Smooth muscle cell (in vitro differentiated cells): ENCODE measurements at regions not wholly inside any gene's neighbourhood (a gene's known extent, or its start where the extent isn't known, plus 50 kb on each side); places are given as distances from the start of the nearest gene placed in this dataset.

Experiments used
- DNase-seq: peaks from one replicate; lab custom pipeline; 2025; ENCODE audit not compliant: unreplicated experiment; lab: John Stamatoyannopoulos, UW
- H2AFZ ChIP-seq: fragments of 200-600 bp; sonication (generic); 2 replicates; pipeline ENCODE4 v1.6.0; 2016; ENCODE audit warnings: antibody characterized with exemption, low read depth, mild to moderate bottlenecking
- H3F3A ChIP-seq: fragments of 200-600 bp; sonication (generic); 2 replicates; pipeline ENCODE4 v1.6.0; 2017; ENCODE audit warnings: antibody characterized with exemption, low read depth
- H3K27ac ChIP-seq: fragments of 200-600 bp; sonication (generic); 2 replicates; pipeline ENCODE4 v1.5.1; 2016; ENCODE audit warnings: low read depth, mild to moderate bottlenecking
- H3K27me3 ChIP-seq: fragments of 200-600 bp; sonication (generic); 2 replicates; pipeline ENCODE4 v1.6.1; 2016; ENCODE audit warnings: low read depth, mild to moderate bottlenecking
- H3K36me3 ChIP-seq: fragments of 200-600 bp; sonication (generic); 2 replicates; pipeline ENCODE4 v1.5.1; 2016; ENCODE audit warnings: low read depth
- H3K4me1 ChIP-seq: fragments of 200-600 bp; sonication (generic); 2 replicates; pipeline ENCODE4 v1.5.1; 2016; ENCODE audit warnings: low read depth
- H3K4me2 ChIP-seq: fragments of 200-600 bp; sonication (generic); 2 replicates; pipeline ENCODE4 v1.6.0; 2016; ENCODE audit warnings: mild to moderate bottlenecking
- H3K4me3 ChIP-seq: fragments of 200-600 bp; sonication (generic); 2 replicates; pipeline ENCODE4 v1.5.1; 2016; ENCODE audit warnings: mild to moderate bottlenecking
- H3K79me2 ChIP-seq: fragments of 200-600 bp; sonication (generic); 2 replicates; pipeline ENCODE4 v1.6.0; 2016; ENCODE audit warnings: low read depth, mild to moderate bottlenecking
- H3K9ac ChIP-seq: fragments of 200-600 bp; sonication (generic); 2 replicates; pipeline ENCODE4 v1.6.0; 2016; ENCODE audit warnings: low read depth
- H3K9me3 ChIP-seq: fragments of 200-600 bp; sonication (generic); replicated peaks from 2 replicates; pipeline ENCODE4 v1.5.1; 2016; ENCODE audit warnings: low read depth
- H4K20me1 ChIP-seq: fragments of 200-600 bp; sonication (generic); 2 replicates; pipeline ENCODE4 v1.6.0; 2016; ENCODE audit warnings: low read depth
- WGBS: methylation state at CpG from one replicate; pipeline ENCODE4 v1.1.7; 2016; ENCODE audit warnings: low lambda C conversion rate; 5-methylcytosine and 5-hydroxymethylcytosine counted together
- TF ChIP-seq, protein P1 (sequence below): fragments of 200-600 bp; sonication (generic); IDR thresholded peaks from 2 replicates; pipeline ENCODE4 v1.5.1; 2017; ENCODE audit warnings: borderline replicate concordance, mild to moderate bottlenecking, antibody characterized with exemption; ENCODE audit not compliant: insufficient read depth, poor library complexity, severe bottlenecking

DNA sequence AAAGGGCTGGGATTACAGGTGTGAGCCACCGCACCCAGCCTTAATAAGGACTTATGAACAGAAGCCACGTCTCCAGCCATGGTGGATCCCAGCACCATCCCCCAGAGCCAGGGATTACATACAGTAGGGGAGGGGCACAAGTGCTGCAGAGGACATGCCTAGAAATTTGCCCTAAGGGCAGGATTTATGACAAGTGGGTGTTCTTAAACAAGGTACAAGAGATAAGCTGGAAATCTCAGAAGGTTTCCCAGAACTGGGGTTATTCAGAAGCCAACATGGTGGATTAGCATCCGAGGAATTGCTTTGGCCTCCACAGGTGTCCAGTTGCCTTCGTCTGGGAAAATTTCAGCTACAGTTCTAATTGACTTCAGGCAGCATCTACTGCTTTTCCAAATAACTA lies 114.4 kb upstream of the EGLN3 start:
- Histone ChIP-seq H3K9me3 (no peaks in the 10 kb centered on the region), H3K36me3 (no peaks in the 10 kb centered on the region), H3K79me2 (no peaks in the 10 kb centered on the region), H4K20me1 (no peaks in the 10 kb centered on the region), H3K27me3 (no peaks in the 10 kb centered on the region), H3K27ac (no peak overlapping the region), H3F3A (no peaks in the 10 kb centered on the region), H3K4me2 (no peak overlapping the region), H2AFZ (no peak overlapping the region), H3K4me1 (peaks cover 18% of the 10 kb centered on the region), H3K4me3 (no peak overlapping the region), H3K9ac (no peak overlapping the region)
- 79% methylated on average over 4 of the region's 4 CpGs for WGBS
- TF ChIP-seq, protein P1, sequence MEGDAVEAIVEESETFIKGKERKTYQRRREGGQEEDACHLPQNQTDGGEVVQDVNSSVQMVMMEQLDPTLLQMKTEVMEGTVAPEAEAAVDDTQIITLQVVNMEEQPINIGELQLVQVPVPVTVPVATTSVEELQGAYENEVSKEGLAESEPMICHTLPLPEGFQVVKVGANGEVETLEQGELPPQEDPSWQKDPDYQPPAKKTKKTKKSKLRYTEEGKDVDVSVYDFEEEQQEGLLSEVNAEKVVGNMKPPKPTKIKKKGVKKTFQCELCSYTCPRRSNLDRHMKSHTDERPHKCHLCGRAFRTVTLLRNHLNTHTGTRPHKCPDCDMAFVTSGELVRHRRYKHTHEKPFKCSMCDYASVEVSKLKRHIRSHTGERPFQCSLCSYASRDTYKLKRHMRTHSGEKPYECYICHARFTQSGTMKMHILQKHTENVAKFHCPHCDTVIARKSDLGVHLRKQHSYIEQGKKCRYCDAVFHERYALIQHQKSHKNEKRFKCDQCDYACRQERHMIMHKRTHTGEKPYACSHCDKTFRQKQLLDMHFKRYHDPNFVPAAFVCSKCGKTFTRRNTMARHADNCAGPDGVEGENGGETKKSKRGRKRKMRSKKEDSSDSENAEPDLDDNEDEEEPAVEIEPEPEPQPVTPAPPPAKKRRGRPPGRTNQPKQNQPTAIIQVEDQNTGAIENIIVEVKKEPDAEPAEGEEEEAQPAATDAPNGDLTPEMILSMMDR: no peak
- DNase-seq: no peak

DNA sequence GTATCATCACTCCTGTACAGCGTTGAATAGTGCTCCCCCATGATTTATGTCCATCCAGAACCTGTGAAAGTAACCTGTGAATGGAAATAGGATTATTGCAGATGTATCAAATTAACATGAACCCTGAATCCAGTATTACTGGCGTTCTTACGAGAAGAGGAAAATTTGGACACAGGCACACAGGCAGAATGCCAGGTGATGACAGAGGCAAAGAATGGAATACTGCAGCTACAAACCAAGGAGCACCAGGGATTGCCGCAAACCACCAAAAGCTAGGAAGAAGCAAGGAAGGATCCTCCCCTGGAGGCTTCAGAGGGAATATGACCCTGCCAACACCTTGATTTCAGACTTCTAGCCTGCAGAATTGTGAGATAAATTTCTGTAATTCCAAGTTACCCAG lies 113.5 kb upstream of the EGLN3 start:
- no peak for DNase-seq
- no peak overlapping the region for H2AFZ ChIP-seq
- H4K20me1 ChIP-seq: no peaks in the 10 kb centered on the region
- H3K4me1 ChIP-seq: peaks cover 23% of the 10 kb centered on the region
- no peak overlapping the region for H3K4me2 ChIP-seq
- no peaks in the 10 kb centered on the region for H3K79me2 ChIP-seq
- H3K27me3 ChIP-seq: no peaks in the 10 kb centered on the region
- 84% methylated on average over 4 of the region's 4 CpGs for WGBS
- H3K9me3 ChIP-seq: no peaks in the 10 kb centered on the region
- H3K27ac ChIP-seq: no peak overlapping the region
- TF ChIP-seq, protein P1: no peak
- no peak overlapping the region for H3K4me3 ChIP-seq
- H3K9ac ChIP-seq: no peak overlapping the region
- H3F3A ChIP-seq: no peaks in the 10 kb centered on the region
- no peaks in the 10 kb centered on the region for H3K36me3 ChIP-seq

DNA sequence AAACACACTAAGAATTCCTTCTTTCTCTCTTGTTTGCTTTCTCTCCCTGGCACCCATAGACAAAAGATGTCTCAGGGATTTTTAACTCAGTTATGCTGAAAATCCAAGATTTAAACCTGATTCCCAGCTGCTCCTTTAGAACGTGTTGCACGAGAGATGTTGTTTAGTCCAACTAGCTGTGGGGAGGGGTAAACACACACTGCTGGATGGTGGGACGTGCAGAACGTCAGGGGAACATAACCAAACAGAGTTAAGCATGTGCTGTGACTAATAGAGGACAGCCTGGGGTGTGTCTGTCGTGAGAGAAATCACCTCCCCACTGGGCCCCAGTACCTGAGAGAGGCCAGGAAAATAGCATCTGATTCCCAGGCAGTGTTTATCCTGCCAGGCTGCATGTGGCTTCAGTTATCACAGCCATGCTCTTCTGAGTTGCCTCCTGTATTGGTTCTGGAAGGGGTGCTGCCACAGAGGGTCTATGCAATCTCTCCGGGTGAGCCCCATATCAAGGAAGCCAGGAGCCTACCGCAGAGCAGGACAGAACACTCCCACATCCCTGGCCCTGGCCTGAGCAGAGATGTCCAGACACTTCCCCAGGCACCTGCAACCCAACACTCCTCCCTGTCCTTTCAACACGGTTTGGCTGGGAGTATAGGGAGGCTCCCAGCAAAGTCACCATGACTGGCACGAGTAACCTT lies 112.7 kb upstream of the EGLN3 start:
- no peak for DNase-seq
- Histone ChIP-seq H3K4me2 (peak overlapping the region; percentile 37), H2AFZ (peak overlapping the region; percentile 20), H3K79me2 (no peaks in the 10 kb centered on the region), H3K27ac (peak overlapping the region; percentile 61), H3K27me3 (no peaks in the 10 kb centered on the region), H3K9ac (no peak overlapping the region), H4K20me1 (no peaks in the 10 kb centered on the region), H3K4me3 (no peak overlapping the region), H3F3A (no peaks in the 10 kb centered on the region), H3K9me3 (no peaks in the 10 kb centered on the region), H3K36me3 (no peaks in the 10 kb centered on the region), H3K4me1 (peaks cover 30% of the 10 kb centered on the region)
- 65% methylated on average over 9 of the region's 9 CpGs for WGBS
- TF ChIP-seq, protein P1: no peak

DNA sequence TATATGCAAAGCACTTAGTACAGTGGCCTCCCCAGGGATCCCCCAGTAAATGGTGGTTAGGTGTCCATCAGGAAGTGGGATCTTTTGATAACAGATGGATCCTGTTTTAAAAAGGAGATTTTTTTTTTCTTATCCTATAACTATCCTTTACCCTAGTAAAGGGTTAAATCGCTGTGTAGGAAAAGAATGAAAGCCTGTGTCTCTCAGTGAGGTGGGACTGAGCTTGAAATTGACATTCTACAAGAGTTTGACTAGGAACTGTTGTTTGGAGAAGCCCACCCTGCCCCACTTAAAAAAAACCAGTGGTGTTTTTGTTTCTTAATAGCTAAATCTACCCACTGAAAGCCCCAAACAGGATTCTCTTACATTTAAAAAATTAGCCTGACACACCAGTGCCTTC lies 112.2 kb upstream of the EGLN3 start:
- Histone ChIP-seq H3K4me3 (no peak overlapping the region), H3K4me1 (peaks cover 30% of the 10 kb centered on the region), H3K79me2 (no peaks in the 10 kb centered on the region), H3K27ac (peak overlapping the region; percentile 61), H3K9ac (no peak overlapping the region), H3K36me3 (no peaks in the 10 kb centered on the region), H3K4me2 (peak overlapping the region; percentile 37), H3F3A (no peaks in the 10 kb centered on the region), H2AFZ (peak overlapping the region; percentile 20), H4K20me1 (no peaks in the 10 kb centered on the region), H3K9me3 (no peaks in the 10 kb centered on the region), H3K27me3 (no peaks in the 10 kb centered on the region)
- DNase-seq: no peak
- TF ChIP-seq, protein P1: no peak
- WGBS: 83% methylated on average over 1 of the region's 1 CpG
